ENCODE measurements at regions not wholly inside any gene's neighbourhood (a gene's known extent, or its start where the extent isn't known, plus 50 kb on each side); places are given as distances from the start of the nearest gene placed in this dataset.

DNA sequence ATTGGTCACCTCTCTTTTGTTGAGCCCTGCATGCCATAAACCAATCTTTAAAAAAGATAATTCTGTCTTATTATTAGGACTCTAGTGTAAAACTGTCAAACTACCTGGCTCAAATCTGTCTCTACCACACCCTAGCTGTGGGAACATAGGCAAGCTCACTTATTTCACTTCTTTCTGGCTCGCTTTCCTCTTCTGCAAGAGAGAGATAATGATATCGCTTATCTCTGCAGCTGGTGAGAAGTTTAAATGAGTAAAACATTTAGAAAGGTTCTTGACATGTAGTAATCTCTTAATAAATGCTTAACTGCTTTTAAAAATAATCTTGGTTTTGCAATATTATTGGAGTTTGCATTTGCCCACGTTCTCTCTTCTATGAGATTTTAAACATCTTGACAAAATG, 1109.2 kb downstream of the RAPGEF2 start (continued):
- no peak for TF ChIP-seq NANOG (IDR thresholded peaks at IDR 0.05; ENCODE audit: insufficient read depth, low read depth, low read length, poor library complexity, severe bottlenecking)
- TF ChIP-seq MAFK (IDR thresholded peaks at IDR 0.05; ENCODE audit: low read depth, low read length) = no peak
- TF ChIP-seq EP300 (IDR thresholded peaks at IDR 0.05; ENCODE audit: borderline replicate concordance in 1 of 2, low read depth in 2 of 2, low read length in 2 of 2) = no peak
- no peak for TF ChIP-seq GABPA (IDR thresholded peaks at IDR 0.05; ENCODE audit: borderline replicate concordance, insufficient read depth, low read length)
- TF ChIP-seq FOSL1 (IDR thresholded peaks at IDR 0.05; ENCODE audit: insufficient read depth, low read depth, low read length) = no peak
- no peak for TF ChIP-seq SP1 (IDR thresholded peaks at IDR 0.05; ENCODE audit: low read depth, low read length)
- no peak for TF ChIP-seq RFX5 (IDR thresholded peaks at IDR 0.05; ENCODE audit: borderline replicate concordance, low read depth, low read length)

Measured in H1 (cell line).